ENCODE measurements at regions not wholly inside any gene's neighbourhood (a gene's known extent, or its start where the extent isn't known, plus 50 kb on each side); places are given as distances from the start of the nearest gene placed in this dataset.

GRCh38 chr4:145427991-145428390 lies 53.7 kb upstream of the SMAD1 start:
- DNase-seq (ENCODE audit: low read depth in 2 of 3, low spot score in 1 of 3): no peak

GRCh38 chr4:145427221-145427620 lies 54.4 kb upstream of the SMAD1 start:
- no peak for DNase-seq (ENCODE audit: low read depth in 2 of 3, low spot score in 1 of 3)

- no peak for DNase-seq (ENCODE audit: low read depth in 2 of 3, low spot score in 1 of 3)
Measured at GRCh38 chr4:145423017-145423708, 58.5 kb upstream of the SMAD1 start.

GRCh38 chr4:145420595-145421214 lies 60.9 kb upstream of the SMAD1 start:
- no peak for DNase-seq (ENCODE audit: low read depth in 2 of 3, low spot score in 1 of 3)

GRCh38 chr4:145418739-145419138 lies 62.9 kb upstream of the SMAD1 start:
- DNase-seq (ENCODE audit: low read depth in 2 of 3, low spot score in 1 of 3): no peak

GRCh38 chr4:145417348-145418130 lies 64.1 kb upstream of the SMAD1 start:
- no peak for DNase-seq (ENCODE audit: low read depth in 2 of 3, low spot score in 1 of 3)

- no peak for DNase-seq (ENCODE audit: low read depth in 2 of 3, low spot score in 1 of 3)
Measured at GRCh38 chr4:145414841-145415240, 66.8 kb upstream of the SMAD1 start.

GRCh38 chr4:145414226-145414625 lies 67.4 kb upstream of the SMAD1 start:
- DNase-seq (ENCODE audit: low read depth in 2 of 3, low spot score in 1 of 3): no peak

GRCh38 chr4:145406970-145407369 lies 74.7 kb upstream of the SMAD1 start:
- DNase-seq (ENCODE audit: low read depth in 2 of 3, low spot score in 1 of 3): no peak

GRCh38 chr4:145404761-145405160 lies 76.9 kb upstream of the SMAD1 start:
- DNase-seq (ENCODE audit: low read depth in 2 of 3, low spot score in 1 of 3): no peak

GRCh38 chr4:145396581-145396980 lies 85.1 kb upstream of the SMAD1 start:
- DNase-seq (ENCODE audit: low read depth in 2 of 3, low spot score in 1 of 3): no peak

- no peak for DNase-seq (ENCODE audit: low read depth in 2 of 3, low spot score in 1 of 3)
Measured at GRCh38 chr4:145390571-145390970, 91.1 kb upstream of the SMAD1 start.

- DNase-seq (ENCODE audit: low read depth in 2 of 3, low spot score in 1 of 3): no peak
Measured at GRCh38 chr4:145389550-145389949, 92.1 kb upstream of the SMAD1 start.

- DNase-seq (ENCODE audit: low read depth in 2 of 3, low spot score in 1 of 3): no peak
Measured at GRCh38 chr4:145388043-145388442, 93.6 kb upstream of the SMAD1 start.

- no peak for DNase-seq (ENCODE audit: low read depth in 2 of 3, low spot score in 1 of 3)
Measured at GRCh38 chr4:145387079-145387478, 94.6 kb upstream of the SMAD1 start.

GRCh38 chr4:145381163-145381562 lies 100.5 kb upstream of the SMAD1 start:
- DNase-seq (ENCODE audit: low read depth in 2 of 3, low spot score in 1 of 3): no peak

GRCh38 chr4:145380123-145380522 lies 101.5 kb upstream of the SMAD1 start:
- DNase-seq (ENCODE audit: low read depth in 2 of 3, low spot score in 1 of 3): no peak

GRCh38 chr4:145375416-145375815 lies 106.2 kb upstream of the SMAD1 start:
- no peak for DNase-seq (ENCODE audit: low read depth in 2 of 3, low spot score in 1 of 3)

- DNase-seq (ENCODE audit: low read depth in 2 of 3, low spot score in 1 of 3): no peak
Measured at GRCh38 chr4:145352438-145353145, 129.1 kb upstream of the SMAD1 start.

- DNase-seq (ENCODE audit: low read depth in 2 of 3, low spot score in 1 of 3): no peak
Measured at GRCh38 chr4:145351922-145352321, 129.7 kb upstream of the SMAD1 start.

- DNase-seq (ENCODE audit: low read depth in 2 of 3, low spot score in 1 of 3): no peak
Measured at GRCh38 chr4:145351162-145351561, 130.5 kb upstream of the SMAD1 start.

GRCh38 chr4:145348291-145348690 lies 133.4 kb upstream of the SMAD1 start:
- DNase-seq (ENCODE audit: low read depth in 2 of 3, low spot score in 1 of 3): no peak

Measured in stimulated activated CD4-positive, alpha-beta T cell treated with anti-CD3 and anti-CD28 coated beads, Interleukin-12 subunit alpha, Interleukin-12 subunit beta, amount 100 ng/mL, for 48 hours (primary cell).